ENCODE measurements at regions not wholly inside any gene's neighbourhood (a gene's known extent, or its start where the extent isn't known, plus 50 kb on each side); places are given as distances from the start of the nearest gene placed in this dataset.

- TF ChIP-seq LEF1 (IDR thresholded peaks at IDR 0.05; ENCODE audit: borderline replicate concordance) (no peak), TARDBP (IDR thresholded peaks at IDR 0.05) (no peak), ARNT (IDR thresholded peaks at IDR 0.05) (no peak), CTBP1 (IDR thresholded peaks at IDR 0.05; ENCODE audit: borderline replicate concordance) (no peak), FOXA1 (IDR thresholded peaks at IDR 0.05) (no peak), SUZ12 (IDR thresholded peaks at IDR 0.05) (no peak), ELF4 (IDR thresholded peaks at IDR 0.05) (no peak), SP1 (IDR thresholded peaks at IDR 0.05) (no peak), FOXM1 (IDR thresholded peaks at IDR 0.05; ENCODE audit: borderline replicate concordance) (no peak), NFRKB (IDR thresholded peaks at IDR 0.05) (no peak)
- TF ChIP-seq, protein P1, sequence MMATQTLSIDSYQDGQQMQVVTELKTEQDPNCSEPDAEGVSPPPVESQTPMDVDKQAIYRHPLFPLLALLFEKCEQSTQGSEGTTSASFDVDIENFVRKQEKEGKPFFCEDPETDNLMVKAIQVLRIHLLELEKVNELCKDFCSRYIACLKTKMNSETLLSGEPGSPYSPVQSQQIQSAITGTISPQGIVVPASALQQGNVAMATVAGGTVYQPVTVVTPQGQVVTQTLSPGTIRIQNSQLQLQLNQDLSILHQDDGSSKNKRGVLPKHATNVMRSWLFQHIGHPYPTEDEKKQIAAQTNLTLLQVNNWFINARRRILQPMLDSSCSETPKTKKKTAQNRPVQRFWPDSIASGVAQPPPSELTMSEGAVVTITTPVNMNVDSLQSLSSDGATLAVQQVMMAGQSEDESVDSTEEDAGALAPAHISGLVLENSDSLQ (IDR thresholded peaks at IDR 0.05) = no peak
These were observed 201.1 kb downstream of the MATN1 start for GRCh38 chr1:30522031-30523004.
